ENCODE measurements at regions not wholly inside any gene's neighbourhood (a gene's known extent, or its start where the extent isn't known, plus 50 kb on each side); places are given as distances from the start of the nearest gene placed in this dataset.
A peak's percentile ranks its signal among the peaks of the same experiment; 100 is the strongest.

- DNase-seq, result no peak
These were observed 1176.0 kb upstream of the GJE1 start for GRCh38 chr6:140956571-140957369.

- DNase-seq, result no peak
These were observed 1192.3 kb upstream of the GJE1 start for GRCh38 chr6:140940251-140940925.

GRCh38 chr6:140932909-140933308 is 1199.8 kb upstream of the GJE1 start:
- no peak for DNase-seq

- no peak for DNase-seq
These were observed 1201.1 kb upstream of the GJE1 start for GRCh38 chr6:140931581-140931980.

- no peak for DNase-seq
These were observed 1203.6 kb upstream of the GJE1 start for GRCh38 chr6:140929121-140929520.

- DNase-seq, result no peak
These were observed 1209.7 kb upstream of the GJE1 start for GRCh38 chr6:140923048-140923447.

GRCh38 chr6:140921366-140922226 is 1211.1 kb upstream of the GJE1 start:
- DNase-seq, result peak; percentile 56

- no peak for DNase-seq
These were observed 1214.8 kb upstream of the GJE1 start for GRCh38 chr6:140917911-140918310.

GRCh38 chr6:140915551-140915950 is 1217.2 kb upstream of the GJE1 start:
- no peak for DNase-seq

- no peak for DNase-seq
These were observed 1217.6 kb upstream of the GJE1 start for GRCh38 chr6:140915103-140915502.

- no peak for DNase-seq
These were observed 1220.0 kb upstream of the GJE1 start for GRCh38 chr6:140912686-140913085.

GRCh38 chr6:140909625-140910024 is 1223.1 kb upstream of the GJE1 start:
- no peak for DNase-seq

GRCh38 chr6:140909156-140909555 is 1223.6 kb upstream of the GJE1 start:
- no peak for DNase-seq

GRCh38 chr6:140908505-140908904 is 1224.2 kb upstream of the GJE1 start:
- DNase-seq, result no peak

- DNase-seq, result no peak
These were observed 1225.5 kb upstream of the GJE1 start for GRCh38 chr6:140907235-140907634.

GRCh38 chr6:140905724-140906123 is 1227.0 kb upstream of the GJE1 start:
- no peak for DNase-seq

GRCh38 chr6:140905050-140905449 is 1227.7 kb upstream of the GJE1 start:
- no peak for DNase-seq

GRCh38 chr6:140897804-140898573 is 1234.7 kb upstream of the GJE1 start:
- no peak for DNase-seq

- DNase-seq, result no peak
These were observed 1235.4 kb upstream of the GJE1 start for GRCh38 chr6:140897349-140897748.

- no peak for DNase-seq
These were observed 1239.3 kb upstream of the GJE1 start for GRCh38 chr6:140893432-140893831.

GRCh38 chr6:140879946-140880345 is 1252.8 kb upstream of the GJE1 start:
- DNase-seq, result no peak

GRCh38 chr6:140874066-140874465 is 1258.7 kb upstream of the GJE1 start:
- DNase-seq, result no peak

GRCh38 chr6:140872885-140873284 is 1259.8 kb upstream of the GJE1 start:
- no peak for DNase-seq
